GM12891 (cell line): ENCODE measurements at regions not wholly inside any gene's neighbourhood (a gene's known extent, or its start where the extent isn't known, plus 50 kb on each side); places are given as distances from the start of the nearest gene placed in this dataset.

ENCODE experiments used
- PAX5 ChIP-seq: IDR thresholded peaks from 2 replicates; pipeline ENCODE4 v1.6.1; 2011; ENCODE audit warnings: low read length, moderate library complexity, mild to moderate bottlenecking; ENCODE audit not compliant: insufficient read depth, severe bottlenecking
- POLR2A ChIP-seq: IDR thresholded peaks from 2 replicates; pipeline ENCODE4 v1.6.1; 2011; ENCODE audit warnings: low read depth, low read length, control low read depth
- POLR2AphosphoS5 ChIP-seq: IDR thresholded peaks from 2 replicates; pipeline ENCODE4 v1.6.1; 2011; ENCODE audit warnings: low read depth, low read length, control low read depth
- POU2F2 ChIP-seq: IDR thresholded peaks from 2 replicates; pipeline ENCODE4 v1.6.1; 2011; ENCODE audit warnings: low read depth, mild to moderate bottlenecking, control low read depth, low read length, moderate library complexity
- SPI1 ChIP-seq: IDR thresholded peaks from 2 replicates; pipeline ENCODE4 v1.6.1; 2011; ENCODE audit warnings: low read depth, low read length, control low read depth
- TAF1 ChIP-seq: IDR thresholded peaks from 2 replicates; pipeline ENCODE4 v1.6.1; 2011; ENCODE audit warnings: low read depth, low read length, control low read depth

- TF ChIP-seq POLR2AphosphoS5 (no peak), POLR2A (no peak), TAF1 (no peak), PAX5 (no peak), SPI1 (no peak), POU2F2 (no peak)
These were observed 99.4 kb downstream of the TMEM47 start for GRCh38 chrX:34557733-34558132.
